Epidermal melanocyte (primary cell): ENCODE measurements at regions not wholly inside any gene's neighbourhood (a gene's known extent, or its start where the extent isn't known, plus 50 kb on each side); places are given as distances from the start of the nearest gene placed in this dataset.

Experiments
- DNase-seq: peaks from one replicate; pipeline ENCODE4 v3.0.0; 2011; ENCODE audit warnings: low spot score; ENCODE audit not compliant: insufficient read length

DNA sequence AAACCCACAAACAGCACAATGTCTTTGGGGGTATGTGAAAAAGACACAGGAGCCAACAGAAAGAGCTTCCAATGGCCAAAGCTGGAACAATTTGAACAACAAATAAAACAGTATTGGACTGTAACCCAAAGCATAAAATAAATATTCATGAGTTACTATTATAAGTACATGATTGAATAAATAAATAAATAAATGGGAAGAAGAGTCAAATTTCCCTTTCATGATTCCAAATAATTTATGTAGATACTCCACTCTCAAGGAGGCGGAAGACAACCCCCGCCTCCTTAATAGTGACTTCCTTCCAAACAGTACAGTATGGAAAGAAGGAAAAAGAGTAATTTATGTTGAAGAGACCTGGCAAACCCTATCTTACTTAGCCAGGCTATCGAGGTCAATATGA, 124.4 kb upstream of the P2RY1 start:
- no peak for DNase-seq

DNA sequence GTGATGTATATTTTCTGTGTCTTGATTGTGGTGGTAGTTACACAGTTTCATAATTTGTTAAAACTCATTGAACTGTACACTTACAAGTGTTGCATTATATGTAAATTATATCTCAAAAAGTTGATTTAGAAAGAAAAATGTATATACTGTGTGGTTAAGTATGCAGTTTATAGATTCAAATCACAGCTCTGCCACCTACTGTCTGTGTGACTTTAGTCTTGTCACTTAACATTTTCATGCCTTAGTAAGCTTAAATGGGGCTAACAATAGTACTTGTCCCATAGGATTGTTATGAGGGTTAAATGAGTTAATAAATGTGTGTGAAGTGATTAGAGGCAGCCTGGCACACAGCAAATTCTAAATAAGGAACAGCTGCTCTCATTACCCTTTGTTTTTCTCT, 120.9 kb upstream of the P2RY1 start:
- DNase-seq = no peak

DNA sequence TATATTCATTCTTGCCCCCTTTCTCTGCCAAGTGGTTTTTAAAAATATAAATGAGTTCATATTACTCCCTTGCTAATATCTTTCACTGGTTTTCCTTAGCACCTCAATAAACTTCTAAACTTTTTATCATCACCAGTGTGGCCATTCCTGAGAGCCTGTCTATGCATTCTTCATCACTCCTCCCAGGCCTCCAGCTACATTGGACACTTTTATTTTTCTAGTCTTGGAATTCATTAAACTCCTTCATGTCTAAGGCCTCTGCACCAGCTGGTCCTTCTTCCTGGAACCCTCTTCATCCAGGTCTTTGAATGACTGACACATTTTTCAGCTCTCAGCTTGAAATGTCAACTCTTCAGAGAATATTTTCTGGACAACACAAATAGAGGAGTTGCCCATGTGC, 120.4 kb upstream of the P2RY1 start:
- no peak for DNase-seq

DNA sequence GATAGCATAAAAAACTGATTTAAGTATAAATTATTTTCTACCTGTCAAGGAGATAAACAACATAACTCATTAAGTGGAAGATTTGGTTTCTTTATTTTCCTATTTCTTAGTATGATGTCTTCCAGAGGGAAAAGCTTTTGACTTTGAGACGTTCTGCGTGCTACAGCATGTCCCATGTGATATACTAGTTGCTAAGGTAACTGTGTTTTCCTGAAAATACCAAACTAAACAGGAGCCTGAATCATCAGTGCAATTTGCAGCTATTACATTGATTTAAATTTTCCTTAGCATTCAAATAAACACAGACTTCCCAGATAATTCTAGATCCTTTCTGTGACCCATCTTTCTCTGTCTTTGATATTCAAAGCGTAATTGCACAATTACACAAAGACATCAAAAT, 117.7 kb upstream of the P2RY1 start:
- no peak for DNase-seq

DNA sequence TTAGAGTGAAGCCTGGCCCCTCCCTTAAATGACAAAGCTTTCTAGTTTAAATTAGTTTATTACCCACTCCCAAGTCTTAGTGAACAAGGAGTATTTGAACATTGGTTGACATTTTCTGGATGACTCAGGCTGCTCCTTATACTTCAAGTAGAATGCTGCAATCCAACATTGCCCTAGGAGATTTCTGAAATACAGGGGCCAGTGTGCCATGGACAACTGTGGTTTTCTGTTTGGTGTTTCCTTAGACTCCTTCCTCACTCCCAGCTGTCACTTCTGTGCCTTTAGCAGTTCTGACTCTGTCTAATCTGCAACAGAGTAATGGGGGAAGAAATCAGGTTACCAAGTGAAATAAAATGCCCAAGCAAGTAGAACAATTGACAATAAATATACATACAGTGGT, 116.1 kb upstream of the P2RY1 start:
- no peak for DNase-seq

DNA sequence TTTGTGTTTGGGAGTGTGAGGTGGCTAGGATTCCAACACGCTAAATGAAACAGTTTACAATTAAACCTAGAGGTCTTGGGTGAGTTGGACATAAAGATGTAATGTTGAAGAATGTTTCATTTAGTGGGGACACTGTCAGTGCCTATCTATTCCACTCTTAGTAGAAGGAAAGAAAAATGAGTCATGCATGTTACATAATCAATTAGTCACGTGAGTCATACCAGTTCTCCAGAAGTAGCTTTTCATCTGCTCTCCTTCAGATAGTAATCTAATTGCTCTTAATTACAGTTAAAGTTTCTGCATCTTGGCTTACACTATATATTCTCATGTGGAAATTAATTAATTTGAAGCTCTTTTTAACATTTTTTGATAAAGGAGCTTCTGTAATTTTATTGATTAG, 115.7 kb upstream of the P2RY1 start:
- DNase-seq = peak; percentile 23

DNA sequence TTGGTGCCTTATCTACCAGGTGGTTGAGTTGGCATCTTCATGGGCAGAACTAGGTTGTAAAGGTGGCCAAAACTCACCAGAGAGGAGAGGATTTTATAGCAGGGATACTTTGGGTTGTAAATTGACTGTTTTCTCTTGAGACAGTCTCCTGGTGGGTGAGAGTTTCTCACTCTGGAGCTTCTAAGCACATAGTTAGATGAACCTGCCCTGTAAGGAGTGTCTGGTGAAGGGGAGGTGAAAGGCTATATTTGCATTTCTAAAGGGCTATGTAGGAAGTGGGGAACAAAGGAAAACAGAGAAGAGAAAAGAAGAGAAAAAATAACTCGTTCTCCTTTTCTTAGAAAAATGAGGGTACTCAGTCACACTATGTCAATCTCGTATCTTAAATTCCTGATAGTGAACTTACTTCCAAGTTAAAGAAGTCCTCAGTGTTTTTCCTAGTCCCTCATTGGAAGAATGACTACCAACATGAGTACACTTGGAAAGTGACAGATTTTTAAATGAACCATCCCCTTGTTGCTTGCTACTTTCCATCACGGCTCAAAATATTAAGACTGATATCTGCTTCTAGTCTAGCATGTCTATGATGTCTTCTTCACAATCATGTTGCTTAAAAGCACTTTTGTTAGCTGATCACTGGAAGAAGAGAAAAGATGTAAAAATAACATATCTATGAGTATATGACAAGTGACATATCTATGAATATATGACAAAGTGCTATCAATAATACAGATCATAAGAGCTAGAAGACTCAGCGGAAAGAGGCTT, 113.8 kb upstream of the P2RY1 start:
- no peak for DNase-seq

DNA sequence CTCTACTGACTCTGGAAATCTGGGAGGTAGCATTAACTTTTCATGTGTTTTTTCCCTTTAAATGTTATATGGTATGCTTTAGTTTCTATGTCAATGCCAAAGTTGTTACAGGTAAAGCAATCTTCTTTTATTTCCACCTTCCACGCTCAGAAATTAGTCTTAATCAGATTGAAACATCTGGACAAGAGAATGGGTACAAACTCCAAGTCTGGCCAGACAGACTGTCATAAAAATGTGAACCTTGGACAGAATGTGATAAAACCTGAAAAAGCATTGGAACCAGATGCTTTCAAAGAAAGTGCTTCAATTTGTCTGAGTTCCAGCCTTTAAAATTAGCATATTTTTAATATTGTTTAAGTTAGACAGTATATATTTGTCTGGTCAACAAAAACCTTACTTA, 110.7 kb upstream of the P2RY1 start:
- DNase-seq = no peak

DNA sequence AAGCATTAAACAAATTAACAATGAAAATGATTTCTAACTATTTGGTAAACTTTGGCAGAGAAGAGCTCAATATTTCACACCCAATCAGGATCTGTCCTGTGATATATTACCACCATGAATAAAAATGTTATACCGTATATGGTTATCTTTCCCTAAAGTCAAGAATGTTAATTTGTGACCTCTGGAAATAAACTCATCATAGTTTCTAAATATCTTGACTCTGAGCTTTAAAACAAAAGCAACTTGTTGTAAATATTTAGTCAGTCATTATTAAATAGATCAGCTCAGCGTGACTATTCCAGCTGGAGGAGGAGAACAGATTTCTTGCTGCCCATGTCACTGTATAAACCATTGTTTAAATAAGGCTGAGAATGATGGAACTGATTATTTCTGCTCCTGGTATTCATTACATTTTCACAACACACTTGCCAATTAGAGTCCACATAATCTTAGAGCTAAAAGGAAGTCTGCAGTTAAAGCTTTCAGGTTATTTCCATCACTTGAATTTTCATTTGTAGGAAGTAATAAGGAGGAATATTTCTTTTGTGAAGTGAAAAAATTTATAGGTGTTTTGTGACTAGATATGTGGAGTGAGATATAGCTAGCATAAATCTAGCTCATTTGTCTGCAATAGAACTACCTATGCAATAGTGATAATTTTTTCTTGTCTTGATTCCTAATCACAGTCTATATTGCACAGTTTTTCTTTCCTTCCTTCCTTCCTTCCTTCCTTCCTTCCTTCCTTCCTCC, 106.5 kb upstream of the P2RY1 start:
- DNase-seq = no peak

DNA sequence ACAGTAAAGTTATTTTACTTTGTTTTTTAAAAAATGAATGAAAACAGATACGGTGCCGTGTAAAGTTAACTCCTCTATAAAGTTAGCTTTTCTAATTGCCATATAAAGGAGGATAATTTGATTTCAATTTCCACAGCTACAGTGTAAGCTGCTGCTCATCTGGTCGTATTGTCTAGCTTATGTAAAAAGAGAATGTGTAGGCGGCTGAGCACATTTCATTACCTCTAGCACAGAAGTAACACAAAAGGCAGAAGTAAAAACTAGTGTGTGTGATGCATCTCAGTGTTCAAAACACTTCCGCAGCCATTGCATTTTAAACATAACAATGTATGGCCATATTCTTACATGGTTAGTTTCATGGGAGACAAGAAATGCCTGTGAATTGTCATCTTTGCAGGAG, 105.0 kb upstream of the P2RY1 start:
- no peak for DNase-seq

DNA sequence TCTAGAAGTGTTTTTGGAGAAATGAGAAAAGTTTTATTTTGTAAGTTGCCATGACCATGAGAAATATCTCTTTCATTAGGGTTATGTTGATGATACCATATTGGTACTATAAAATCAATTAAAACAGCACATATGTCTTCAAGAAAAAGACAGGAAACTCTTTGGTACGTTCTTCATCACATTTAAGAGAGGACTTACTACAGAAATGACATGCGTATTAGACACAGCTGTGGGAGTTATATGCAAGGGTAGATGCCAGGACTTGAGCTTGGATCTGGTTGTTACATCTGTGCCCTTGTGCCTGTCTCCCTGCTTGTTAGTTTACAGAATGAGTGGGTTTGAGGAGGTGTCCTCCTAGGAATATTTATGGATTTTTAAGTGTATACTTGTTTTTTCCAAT, 103.4 kb upstream of the P2RY1 start:
- DNase-seq = no peak

DNA sequence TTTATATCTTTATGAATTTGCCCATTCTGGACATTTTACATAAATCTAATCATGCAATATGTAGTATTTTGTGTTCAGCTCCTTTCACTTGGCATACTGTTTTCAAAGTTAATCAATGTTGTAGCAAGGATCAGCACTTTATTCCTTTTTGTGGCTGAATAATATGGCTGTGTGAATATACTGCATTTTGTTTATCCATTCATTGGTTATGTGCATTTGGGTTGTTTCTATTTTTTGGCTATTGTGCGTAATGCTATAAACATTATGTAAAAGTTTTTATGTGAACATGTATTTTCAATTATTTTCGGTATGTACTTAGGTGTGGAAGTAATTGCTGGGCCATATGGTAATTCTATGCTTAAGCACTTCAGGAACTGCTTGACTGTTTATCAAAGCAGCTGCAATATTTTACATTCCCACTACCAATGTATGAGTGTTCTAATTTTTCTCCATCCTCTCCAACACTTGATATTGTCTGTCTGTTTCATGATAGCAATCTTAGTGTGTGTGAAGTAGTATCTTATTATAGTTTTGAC, 101.3 kb upstream of the P2RY1 start:
- DNase-seq = no peak

DNA sequence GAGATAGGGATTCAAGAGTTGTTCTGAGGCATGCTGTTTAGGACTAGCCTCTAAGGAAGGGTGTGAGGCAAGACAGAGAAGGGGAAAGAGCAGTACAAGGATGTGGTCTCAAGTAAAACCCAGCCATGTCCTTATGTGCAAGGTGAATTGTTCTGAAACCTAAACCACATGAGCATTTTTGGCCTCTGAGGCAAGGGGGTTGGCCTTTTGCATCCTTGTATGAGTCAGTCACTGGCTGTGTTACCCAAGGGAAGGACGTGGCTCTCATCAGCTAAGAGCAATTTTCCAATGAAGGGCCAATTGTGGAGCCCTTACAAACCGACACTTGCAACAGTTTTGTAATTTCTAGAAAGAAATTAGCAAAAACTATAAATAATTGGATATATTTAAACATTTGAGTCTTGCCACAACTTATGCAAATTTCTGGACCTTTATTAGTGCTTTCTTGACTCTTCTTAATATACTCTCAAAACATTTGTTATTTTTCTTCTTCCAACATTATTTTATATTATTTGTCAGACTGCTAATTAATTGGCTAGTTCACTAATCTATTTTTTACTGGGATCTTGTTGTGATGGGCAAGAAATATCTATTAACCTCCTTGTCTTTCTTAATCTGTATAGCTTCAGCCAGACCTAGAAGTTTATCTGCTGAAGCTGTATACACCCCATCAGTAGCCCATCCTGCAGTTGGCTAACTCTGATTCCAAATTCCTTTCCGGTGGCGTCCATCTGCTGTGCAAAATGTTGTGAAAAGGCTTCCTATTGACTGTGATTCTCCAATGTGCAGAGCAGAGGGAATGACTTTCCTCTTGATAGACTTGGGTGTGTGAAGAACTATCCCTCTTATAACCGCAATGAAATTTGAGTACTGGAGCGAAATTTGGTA, 97.7 kb upstream of the P2RY1 start:
- DNase-seq = no peak

DNA sequence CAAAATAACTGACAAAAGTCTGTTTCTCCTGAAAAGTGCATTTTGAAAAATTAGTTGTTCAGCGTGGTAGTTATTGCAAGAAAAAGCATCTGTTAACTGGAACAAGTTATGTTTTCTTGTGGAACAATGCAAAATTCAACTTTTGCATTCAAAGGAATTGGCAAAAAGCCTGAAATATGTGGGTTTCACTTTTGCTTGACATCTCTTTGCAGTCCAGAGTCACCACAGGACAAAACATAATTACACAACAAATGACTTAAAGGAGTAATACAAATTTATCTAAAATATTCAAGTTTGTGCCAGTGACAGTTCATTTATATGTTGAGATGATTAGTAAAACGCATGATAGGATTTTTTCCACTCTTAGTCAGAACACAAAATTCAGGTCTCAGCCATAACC, 96.3 kb upstream of the P2RY1 start:
- DNase-seq = no peak

DNA sequence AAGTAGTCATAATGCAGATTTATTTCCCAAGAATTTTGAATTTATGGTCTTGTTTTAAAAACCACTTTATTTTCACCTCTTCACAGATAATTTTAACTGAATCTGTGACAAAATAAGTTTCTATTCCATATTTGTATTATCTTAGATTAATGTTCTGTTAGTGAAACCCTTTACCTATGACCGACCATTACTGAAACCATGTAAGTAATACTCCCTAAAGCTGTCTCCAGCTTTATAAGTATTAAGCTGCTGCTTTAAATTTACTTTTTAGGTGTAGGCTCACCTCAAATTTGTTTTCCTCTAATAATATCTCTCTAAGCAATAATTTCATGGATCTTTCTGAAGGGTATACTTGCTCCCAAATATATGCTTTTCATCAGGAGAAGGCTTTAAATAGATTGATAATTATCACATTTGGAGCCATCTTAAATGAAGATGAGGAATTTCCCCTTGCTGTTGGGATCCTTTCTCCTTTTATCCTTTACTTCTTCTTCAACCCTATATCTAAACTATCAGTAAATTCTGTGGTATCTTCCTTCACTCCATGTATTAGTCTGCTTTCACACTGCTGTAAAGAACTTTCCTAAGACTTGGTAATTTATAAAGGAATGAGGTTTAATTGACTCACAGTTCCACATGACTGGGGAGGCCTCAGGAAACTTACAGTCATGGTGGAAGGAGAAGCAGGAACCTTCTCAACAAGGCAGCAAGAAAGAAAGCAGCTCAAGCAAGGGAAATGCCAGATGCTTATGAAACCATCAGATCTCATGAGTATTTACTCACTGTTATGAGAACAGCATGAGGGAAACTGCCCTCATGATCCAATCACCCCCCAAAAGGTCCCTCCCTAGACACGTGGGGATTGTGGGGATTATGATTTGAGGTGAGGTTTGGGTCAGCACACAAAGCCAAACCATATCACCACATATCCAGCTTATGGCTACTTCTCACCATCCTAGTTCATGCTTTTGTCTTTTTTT, 92.3 kb upstream of the P2RY1 start:
- DNase-seq = no peak

DNA sequence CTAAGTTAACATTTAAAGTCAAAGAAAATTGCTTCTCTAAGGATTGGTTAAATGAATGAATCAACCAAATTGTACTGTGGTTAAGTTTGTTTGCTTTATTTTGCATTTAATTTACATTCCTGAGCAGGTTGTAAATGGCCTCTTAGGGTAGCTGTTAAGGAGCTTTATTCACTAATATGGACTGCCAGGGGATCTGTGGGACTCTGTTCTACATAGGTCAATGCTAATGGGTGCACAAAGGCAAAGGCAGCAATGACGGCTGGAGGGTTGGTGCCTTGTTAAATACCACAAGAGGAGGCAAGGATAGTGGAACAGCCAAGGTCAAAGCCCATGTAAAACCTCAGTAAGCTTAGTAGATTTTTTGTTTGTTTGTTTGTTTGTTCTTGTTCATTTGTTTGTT, 89.3 kb upstream of the P2RY1 start:
- no peak for DNase-seq

DNA sequence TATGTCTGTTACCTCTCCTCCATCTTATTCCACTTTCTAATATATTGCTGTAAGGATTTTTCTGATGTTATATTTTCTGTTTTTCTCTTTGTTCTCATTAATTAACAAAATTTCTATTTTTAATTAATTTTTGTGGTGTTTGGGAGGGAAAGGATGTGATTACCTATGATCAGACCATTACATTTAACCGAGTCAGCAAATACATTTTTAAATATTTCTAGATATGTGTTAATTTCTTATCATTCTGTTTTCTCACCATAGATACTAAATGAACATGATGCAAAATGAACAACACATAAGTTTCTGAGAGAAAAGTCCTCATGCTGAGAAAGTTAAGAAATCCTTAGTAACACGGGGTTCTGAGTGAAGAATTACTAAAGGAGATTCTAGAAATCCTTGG, 80.6 kb upstream of the P2RY1 start:
- DNase-seq = no peak

DNA sequence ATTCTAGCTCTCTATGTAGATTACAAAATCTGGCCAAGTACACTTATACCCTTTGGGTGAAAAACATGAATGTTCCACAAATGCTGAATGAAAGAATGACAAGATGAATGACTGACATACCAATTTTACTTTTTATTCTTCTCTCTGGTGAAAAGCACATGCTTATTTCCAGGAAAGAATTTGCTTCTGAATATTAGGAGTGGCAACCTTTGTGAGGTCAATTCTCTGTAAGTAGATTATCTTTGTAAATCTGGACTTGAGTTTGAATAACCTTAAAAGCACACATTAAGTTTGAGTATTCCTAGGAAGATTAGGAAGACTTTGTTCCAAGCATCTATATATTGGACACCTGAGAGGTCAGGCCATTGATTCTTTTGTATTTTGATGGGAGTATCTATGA, 78.1 kb upstream of the P2RY1 start:
- no peak for DNase-seq

DNA sequence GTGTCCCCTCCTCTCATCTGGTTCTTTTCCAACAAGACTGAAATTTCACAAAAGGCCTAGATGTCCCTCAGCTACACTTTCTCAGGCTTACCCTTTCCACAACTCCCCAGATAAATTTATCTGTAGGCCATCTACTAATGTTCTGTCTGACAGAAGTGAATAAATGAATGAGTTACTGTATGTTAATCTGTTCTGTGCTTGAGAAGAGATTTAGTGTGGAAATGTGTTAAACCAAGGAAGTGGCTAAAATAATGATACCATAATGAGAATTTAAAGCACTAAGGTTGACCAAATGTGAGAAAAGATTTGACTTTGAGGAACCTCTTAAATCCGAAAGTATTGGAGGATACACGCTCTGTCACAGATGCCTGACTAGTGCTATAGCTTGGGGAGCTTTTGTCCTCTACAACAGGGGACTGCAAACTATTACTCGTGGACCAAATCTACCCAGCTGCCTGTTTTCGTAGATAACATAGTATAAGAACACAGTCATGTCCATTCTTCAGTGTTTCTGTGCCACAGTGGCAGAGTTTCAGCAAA, 74.8 kb upstream of the P2RY1 start:
- DNase-seq = no peak

DNA sequence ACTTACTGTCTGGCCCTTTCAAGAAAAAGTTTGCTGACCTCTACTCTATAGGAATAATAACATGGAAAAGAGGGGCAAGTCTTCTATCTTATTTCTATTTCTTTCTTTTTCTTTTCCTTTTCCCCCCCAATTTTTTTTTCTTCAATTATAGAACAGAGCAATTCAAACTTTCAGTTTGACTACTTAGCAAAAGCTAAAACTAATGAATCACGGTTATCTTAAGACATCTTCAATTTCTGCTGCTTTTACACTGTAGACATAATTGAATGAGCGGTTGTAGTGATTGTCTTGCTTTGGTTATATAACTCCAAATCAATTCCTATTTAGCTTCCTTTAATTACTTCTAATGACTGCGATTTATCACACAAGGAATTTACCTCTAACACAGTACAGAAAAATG, 74.3 kb upstream of the P2RY1 start:
- no peak for DNase-seq
